ENCODE measurements at regions not wholly inside any gene's neighbourhood (a gene's known extent, or its start where the extent isn't known, plus 50 kb on each side); places are given as distances from the start of the nearest gene placed in this dataset.

GRCh38 chr2:200121931-200122330 lies 166.5 kb downstream of the MAIP1 start:
- no peak for TF ChIP-seq POLR2A (IDR thresholded peaks at IDR 0.05; ENCODE audit: low read length)
- no peak for TF ChIP-seq GATA1 (IDR thresholded peaks at IDR 0.05; ENCODE audit: low read depth, low read length)

Data from erythroblast (primary cell).